GM12864 (cell line): ENCODE measurements at regions not wholly inside any gene's neighbourhood (a gene's known extent, or its start where the extent isn't known, plus 50 kb on each side); places are given as distances from the start of the nearest gene placed in this dataset.
A peak's percentile ranks its signal among the peaks of the same experiment; 100 is the strongest.

Experiments used
- DNase-seq: peaks from one replicate; pipeline ENCODE4 v3.0.0-alpha.2; 2011; ENCODE audit warnings: low read depth
- H3K4me3 ChIP-seq: 2 replicates; pipeline ENCODE4 v1.5.1; 2011; ENCODE audit warnings: mild to moderate bottlenecking, low read depth, low read length, control low read depth
- TF ChIP-seq, protein P1 (sequence below): IDR thresholded peaks from 2 replicates; pipeline ENCODE4 v1.5.1; 2011; ENCODE audit warnings: low read depth, mild to moderate bottlenecking, moderate library complexity, low read length, control low read depth, inconsistent platforms; ENCODE audit errors: missing control alignments

DNA sequence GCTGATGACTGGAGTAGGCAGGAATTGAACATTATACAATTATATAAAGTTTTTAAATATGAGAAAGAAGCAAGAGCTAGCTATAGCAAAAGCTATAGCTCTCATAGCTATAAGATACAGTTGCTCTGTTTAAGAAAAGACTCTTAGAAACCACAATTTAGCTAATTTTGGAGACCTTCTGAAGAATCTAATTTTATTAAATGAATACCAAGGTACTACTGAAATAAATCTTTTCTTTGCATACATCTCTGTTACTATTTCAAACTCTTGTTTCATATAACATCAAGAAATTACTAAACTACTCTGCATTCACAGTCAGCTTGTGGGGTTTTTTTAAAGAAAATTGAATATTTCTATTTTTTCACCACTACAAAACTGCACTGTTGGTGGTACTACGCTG is 568.7 kb upstream of the MARCKS start:
- H3K4me3 ChIP-seq, result no peak overlapping the region
- DNase-seq, result no peak
- TF ChIP-seq, protein P1, sequence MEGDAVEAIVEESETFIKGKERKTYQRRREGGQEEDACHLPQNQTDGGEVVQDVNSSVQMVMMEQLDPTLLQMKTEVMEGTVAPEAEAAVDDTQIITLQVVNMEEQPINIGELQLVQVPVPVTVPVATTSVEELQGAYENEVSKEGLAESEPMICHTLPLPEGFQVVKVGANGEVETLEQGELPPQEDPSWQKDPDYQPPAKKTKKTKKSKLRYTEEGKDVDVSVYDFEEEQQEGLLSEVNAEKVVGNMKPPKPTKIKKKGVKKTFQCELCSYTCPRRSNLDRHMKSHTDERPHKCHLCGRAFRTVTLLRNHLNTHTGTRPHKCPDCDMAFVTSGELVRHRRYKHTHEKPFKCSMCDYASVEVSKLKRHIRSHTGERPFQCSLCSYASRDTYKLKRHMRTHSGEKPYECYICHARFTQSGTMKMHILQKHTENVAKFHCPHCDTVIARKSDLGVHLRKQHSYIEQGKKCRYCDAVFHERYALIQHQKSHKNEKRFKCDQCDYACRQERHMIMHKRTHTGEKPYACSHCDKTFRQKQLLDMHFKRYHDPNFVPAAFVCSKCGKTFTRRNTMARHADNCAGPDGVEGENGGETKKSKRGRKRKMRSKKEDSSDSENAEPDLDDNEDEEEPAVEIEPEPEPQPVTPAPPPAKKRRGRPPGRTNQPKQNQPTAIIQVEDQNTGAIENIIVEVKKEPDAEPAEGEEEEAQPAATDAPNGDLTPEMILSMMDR, result no peak

DNA sequence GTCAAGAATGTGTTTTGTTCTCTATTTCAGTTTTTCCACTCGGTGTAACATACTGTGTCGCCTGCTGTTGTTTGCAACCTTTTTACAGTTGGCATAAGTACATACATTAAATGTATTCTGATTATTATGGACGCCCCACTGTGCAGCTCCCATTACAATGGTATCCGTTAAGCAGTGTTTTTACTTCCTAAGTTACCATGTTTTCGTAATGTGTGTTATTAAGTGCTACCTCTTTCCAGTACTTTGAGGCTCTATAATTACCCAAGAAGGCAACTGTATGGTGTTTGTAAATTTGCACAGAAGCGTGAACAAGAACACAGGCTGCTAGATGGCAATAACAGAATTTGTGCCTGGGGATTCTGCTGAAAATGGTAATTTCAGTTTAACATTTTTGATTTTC is 568.0 kb upstream of the MARCKS start:
- TF ChIP-seq, protein P1, result no peak
- H3K4me3 ChIP-seq, result no peak overlapping the region
- no peak for DNase-seq

DNA sequence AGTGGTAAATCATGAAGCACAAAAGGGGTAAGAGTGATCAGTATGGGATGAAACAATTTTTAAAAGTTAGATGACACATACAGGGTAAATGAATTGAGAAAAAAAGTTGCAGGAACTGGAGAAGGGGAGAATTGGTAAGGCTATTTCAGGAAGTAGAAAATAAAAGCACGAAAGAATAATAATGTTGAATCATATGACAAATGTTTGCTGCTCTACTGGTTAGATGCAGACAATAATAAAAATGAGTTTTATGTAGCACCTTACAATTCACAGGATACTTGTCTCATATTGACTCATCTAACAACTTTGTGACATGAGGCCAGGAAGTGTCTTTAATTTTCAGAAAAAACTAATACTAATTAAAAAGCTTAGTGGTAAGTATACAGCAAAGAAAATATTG is 566.5 kb upstream of the MARCKS start:
- no peak for DNase-seq
- no peak overlapping the region for H3K4me3 ChIP-seq
- TF ChIP-seq, protein P1, result no peak

DNA sequence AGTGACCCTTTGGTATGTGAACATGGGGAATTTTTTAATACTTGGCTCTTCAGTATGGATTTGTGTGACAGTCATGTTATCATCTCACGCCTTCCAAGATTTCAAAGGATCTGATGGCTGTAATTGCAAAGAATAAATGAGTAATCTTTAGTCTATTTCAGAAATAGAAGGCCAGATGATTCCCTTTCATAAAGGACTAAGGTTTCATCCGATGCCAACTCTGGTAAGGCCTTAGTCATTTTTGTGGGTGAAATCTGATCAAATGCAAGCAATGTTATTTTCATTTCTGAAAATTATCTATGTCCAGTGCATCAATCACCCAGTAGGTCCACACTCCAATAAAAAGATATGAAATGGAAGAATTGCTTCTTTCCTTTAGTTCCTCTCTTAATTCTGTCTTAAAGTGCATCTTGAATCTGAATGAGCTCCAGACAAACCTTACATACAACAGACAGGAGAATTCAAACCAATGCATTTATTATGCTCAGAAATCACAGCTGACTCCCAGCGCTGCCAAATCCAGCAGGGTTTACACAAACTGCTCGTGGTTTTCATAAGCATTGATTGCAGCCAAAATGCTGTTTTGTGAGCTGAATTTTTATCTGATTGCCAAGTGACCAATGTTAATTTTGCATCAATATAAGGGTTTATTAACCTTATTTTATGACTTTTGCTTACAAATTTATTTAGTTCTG is 565.2 kb upstream of the MARCKS start:
- DNase-seq, result no peak
- H3K4me3 ChIP-seq, result no peak overlapping the region
- TF ChIP-seq, protein P1, result no peak

DNA sequence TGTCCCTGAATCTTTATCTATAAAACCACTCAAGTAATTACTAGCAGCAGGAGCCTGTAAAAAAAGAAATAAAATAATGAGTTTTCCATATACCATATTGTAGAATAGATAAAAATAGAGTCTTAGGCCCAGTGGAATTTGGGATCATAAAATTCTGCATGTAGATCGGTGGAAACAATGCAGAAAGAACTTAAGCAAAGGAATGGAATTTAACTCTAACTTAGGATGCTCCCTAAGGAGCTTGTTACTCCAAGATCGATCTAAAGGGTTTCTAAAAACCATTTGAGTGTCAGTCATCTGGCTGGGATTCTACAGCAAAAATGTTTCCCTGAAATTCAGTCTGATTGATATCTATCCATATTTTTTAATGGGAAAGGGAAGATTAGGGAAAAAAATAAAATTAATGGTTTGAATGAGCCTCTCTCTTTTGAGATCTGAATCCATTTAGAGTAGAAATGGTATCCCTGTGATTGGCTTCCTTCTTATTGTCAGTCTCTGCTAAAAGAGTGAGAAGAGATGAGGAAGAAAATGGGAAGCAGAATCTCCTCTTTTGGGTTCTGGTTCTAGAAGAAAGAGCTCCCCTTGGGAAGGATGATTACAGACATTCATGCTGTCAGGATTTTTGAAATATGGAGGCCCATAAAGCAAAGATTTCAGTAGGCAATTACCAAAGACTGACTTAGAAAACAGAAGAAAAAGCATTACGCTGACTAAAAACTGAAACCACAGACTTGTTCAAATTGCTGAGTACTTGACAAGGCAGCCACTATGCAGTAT is 564.3 kb upstream of the MARCKS start:
- H3K4me3 ChIP-seq, result no peak overlapping the region
- TF ChIP-seq, protein P1, result no peak
- peak; percentile 22 for DNase-seq

DNA sequence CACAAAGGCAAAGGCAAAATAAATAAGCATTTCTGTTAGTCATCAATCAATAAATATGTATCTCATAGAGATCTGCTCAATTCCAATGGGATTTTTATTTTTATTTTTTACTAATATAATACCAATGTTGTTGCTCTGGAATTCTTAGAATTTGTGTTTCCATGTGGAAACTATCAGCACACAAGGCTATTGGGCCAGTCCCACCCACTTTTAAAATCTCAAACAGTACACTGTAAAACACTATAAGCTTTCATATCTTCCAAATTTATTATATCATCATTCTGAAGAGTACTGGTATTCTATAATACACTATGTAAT is 563.8 kb upstream of the MARCKS start:
- no peak for DNase-seq
- TF ChIP-seq, protein P1, result no peak
- H3K4me3 ChIP-seq, result no peak overlapping the region

DNA sequence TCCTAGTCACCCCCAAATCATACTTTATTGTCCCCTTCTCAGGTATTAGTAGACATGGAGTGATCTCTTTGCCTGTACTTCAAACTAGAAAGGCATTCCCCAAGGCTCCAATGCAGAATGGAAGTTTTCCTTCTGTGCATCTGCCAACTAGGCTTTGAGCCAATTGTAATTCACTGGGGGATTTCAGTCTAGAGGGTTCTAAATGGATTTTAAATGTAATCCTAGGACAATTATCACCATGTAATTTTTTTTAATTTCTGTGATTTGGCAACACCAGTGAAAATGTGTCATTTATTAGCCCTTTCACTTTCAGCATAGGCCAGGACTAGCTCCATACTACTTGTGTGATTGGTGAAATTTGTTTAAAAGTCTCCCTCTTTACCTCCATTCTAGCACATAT is 557.6 kb upstream of the MARCKS start:
- H3K4me3 ChIP-seq, result no peak overlapping the region
- DNase-seq, result no peak
- TF ChIP-seq, protein P1, result no peak
